HG03095 (cell line): ENCODE measurements at regions not wholly inside any gene's neighbourhood (a gene's known extent, or its start where the extent isn't known, plus 50 kb on each side); places are given as distances from the start of the nearest gene placed in this dataset.

ENCODE experiments used
- ATAC-seq: cut with Tn5 transposase; IDR thresholded peaks from one replicate; pipeline ENCODE4 v1.9.1; 2021; ENCODE audit warnings: moderate library complexity; ENCODE audit not compliant: unreplicated experiment

DNA sequence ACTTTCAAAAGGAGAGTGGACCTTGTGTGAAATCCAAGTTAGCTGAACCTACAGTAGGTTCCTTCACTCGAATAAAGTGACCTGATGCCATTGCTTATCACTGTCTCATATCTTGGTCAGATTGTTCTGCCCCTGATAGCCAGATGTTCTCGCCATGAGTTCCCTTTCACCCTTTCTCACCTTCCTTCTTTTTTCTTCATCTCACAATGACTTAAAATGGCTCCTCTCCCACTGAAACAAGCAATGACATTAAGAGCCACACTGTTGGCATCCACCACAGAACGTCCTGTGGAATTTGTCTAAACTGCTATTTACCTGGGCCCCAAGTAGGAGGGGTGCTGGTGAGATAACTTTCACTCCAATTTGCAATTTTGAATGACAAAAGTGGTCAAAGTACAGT, 227.6 kb upstream of the PPP1R2C start:
- ATAC-seq: no peak

DNA sequence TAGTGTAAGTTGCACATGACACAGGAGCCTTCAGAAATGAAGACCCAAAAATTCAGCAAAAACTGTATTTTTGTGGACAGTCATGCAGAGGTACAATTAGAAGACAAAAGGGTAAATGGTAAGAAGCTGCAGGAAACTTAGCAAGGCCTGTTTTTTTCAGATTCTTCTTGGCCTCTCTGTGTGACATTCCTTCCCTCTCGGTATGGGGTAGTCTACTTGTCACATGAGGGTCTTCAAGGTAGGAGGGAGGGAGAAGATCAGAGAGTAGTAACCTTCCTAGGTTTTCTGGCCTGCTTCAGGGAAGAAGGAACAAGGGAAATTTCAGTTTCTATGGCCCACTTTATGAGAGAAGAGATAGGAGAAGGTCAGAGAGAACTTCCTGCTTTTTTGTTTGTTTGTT, 230.4 kb upstream of the PPP1R2C start:
- ATAC-seq: no peak

DNA sequence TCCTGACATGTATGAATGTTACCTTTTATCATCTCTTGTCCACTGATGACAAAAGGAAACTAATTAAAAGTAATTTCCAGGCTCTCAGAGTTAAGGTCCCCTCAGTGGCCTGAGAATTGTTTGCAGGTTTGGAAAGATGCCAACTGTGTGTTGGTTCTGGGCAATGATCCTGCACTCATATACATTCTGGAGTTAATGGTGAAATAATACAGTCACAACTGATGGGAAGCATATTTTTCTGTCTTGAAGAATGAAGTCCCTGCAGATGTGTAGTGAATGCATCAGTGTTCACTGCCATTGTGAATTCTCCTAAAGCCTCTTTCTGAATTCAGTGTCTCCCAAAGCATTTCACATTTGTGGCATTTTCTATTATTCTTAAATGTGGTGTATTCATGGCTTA, 238.1 kb upstream of the PPP1R2C start:
- no peak for ATAC-seq

DNA sequence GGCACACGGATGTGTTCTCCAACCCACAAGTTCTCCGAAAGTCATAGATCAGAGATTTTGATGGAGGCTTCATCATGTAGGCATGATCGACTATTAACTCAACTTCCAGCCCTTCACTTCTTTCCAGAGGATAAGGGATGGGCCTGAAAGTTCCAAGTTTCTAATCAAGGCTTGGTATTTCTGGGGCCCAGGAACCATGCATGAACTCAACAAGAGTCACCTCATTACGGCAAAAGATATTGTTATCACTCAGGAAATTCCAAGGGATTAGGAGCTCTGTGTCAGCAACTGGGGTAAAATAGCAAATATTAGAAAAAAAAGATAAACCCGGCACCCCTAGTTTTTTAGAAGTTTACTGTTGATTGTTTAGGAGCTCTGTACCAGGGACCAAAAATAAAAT, 240.1 kb upstream of the PPP1R2C start:
- no peak for ATAC-seq

DNA sequence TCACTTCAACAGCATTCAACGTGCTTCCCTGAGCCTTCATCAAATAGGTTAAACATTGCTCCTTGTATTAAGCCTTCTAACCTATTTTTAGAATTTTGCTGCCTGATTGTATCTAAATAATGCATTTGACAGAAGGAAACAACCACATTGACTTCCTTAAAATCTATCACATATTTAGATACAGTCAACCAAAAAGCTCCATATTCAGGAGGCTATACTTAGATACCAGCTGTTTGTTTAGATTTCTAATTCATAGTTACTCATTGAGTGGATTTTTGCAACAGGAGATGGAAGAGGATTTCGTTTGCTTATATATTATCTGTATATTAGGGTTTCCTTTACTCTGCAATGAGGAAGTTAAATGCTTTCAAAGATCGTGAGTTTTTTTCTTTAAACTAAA, 241.1 kb upstream of the PPP1R2C start:
- ATAC-seq: no peak

DNA sequence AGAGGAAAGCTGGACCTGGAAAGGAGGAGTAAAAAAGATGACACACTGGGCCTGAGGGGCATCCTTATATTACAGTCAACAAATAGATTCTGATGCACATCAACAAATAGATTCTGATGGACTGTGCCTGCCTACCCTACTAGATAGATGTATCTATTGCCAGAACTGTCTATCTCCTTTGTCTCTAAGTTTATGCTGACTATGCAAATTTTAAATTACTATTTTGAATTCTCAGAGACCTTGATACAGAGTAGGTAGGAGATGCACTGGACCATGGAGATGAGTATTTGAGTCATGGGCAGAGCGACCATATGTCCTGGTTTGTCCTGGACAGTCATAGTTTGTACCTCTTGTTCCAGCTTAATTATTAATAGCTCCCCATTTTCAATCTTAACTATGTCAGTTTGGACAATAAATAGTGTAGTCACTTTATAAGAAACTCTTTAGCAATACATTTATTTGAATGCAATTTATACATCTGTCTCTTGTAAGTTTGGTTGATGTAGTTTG, 247.9 kb upstream of the PPP1R2C start:
- ATAC-seq: no peak

DNA sequence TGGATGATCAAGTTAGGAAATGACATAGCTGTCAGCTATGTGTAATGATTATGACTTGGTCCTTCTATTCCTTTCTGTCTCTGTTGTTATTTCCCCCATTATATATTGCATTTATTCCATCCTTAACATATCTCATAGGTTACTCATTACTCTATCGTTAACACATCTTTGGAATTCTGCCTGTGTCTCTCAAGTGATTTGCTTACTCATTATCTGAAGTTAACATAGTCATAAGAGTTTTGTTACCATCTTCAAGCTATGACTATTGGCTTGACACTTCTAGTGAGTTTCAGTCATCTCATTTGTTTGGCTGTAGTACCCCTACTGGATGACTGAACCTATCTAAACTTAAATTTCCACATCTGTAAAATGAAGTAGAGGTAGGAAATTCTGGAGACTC, 286.1 kb upstream of the PPP1R2C start:
- no peak for ATAC-seq

DNA sequence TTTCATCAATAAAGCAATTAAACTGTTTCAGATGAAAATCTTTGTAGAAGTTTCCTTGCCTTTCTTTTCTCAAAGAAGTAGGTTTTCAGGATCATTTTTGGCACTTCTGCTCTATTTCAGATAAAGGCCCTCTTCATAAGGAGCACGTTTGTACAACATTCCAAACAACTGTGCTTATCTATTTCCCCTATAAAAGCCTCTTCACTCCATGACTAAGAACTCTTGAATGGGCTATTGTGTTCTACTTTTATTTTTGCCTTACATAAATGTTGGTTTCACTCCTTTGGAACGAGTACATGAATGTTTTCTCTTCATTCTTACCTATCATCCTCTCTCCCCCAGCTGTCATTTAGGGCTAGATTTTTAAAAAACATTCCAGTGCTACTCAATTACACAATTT, 288.0 kb upstream of the PPP1R2C start:
- no peak for ATAC-seq

DNA sequence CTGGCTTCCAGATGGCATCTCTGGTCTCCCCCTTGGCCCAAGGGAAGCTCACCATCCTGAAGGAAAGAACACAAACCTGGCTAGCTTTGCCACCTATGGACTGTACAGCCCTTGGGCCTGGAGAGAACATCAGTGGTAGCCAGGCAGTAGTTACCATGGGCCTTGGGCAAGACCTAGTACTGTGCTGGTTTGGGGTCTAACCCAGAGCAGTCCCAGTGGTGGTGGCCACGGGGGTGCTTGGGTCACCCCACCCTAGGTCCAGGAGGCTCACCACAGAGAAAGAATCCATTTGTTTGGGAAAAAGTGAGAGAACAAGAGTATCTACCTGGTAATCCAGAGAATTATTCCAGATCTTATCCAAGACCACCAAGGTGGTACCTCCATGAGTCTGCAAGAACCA, 290.7 kb upstream of the PPP1R2C start:
- ATAC-seq: no peak

DNA sequence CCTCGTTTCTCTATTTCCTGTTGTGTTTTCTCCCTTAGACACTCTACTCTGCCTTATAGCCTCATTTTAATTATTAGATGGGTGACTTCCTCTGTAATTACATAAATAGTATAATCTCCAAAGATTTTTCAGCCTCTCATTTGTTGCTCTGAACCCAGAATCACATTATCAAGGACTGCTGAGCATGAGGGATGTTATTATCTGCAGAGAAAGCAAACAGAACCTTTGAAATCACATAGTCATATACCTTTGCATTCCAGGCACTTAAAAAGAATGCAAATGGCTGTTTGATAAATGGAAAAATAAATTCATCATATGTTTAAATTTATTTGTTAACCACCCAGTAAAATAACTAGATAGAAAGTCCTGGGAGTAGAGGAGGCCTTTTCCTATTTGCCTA, 305.1 kb upstream of the PPP1R2C start:
- ATAC-seq: no peak

DNA sequence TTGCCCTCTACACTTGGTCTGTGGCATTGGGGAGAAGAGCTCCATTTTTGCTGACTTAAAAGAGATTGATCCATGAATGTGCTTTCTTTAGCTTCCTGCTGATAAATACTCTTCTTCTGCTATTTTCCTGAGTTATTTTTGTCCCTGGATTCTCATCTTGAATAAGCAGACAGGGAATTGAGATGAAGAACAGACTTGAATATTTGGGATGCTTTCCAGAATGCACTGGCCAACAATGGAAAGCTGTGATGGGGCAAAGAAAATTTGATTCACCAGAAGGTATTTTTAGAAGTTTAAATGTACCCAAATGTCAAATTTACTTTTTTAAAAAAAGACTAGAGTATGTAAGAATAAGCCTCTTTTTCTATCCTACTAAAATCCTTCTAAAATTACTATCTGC, 309.9 kb upstream of the PPP1R2C start:
- no peak for ATAC-seq

DNA sequence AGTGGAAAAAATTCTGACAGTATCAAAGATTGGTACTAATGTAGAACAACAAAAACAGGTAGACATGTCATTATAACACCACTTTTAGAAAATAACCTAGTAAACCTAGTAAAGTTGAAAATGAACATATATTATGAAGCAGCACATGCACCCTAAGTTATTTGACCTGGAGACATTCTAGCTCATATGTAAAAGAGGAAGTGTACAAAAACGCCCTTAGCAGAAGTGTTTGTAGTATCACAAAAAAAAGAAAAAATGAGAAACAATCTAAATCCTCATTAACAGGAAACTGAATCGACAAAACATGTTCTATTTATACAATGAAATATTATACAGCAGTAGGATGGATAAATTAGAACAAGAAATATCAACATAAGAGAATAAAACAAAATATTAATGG, 318.9 kb upstream of the PPP1R2C start:
- no peak for ATAC-seq

DNA sequence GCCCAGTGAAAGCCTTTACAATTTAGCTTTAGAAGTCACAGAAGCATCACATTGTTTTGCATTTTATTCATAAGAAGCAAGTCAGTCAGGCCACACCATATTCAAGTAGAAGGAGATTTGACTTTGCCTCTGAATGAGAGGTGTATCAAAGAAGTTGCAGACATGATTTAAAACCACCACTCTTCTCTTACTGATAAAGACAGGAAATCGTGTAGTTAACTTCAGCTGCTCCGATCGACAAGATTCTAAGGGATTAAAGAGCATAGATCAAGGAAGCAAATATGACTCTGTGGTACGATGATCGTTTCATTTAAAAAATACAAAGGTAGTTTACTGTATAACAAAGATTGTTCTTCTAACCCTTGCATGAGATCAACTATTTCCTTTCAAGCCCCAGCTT, 328.0 kb upstream of the PPP1R2C start:
- no peak for ATAC-seq

DNA sequence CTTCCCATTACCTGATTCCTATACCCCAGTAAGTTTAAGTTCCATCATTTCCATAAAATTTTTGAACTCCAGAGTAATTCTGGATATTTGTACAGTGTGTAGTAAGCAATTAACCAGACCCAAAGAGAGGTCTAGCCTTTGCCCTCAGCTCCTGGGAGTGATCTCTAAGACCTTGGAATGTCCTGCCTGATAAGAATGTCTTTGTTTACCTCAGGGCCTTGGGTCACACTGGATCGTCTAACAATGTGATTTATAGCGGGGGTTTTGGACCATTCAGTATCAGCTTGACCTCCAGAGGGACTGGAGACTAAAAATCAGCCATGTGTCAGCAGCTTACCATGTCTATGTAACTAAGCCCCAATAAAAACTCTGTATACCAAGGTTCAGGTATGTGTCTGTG, 330.9 kb upstream of the PPP1R2C start:
- no peak for ATAC-seq

DNA sequence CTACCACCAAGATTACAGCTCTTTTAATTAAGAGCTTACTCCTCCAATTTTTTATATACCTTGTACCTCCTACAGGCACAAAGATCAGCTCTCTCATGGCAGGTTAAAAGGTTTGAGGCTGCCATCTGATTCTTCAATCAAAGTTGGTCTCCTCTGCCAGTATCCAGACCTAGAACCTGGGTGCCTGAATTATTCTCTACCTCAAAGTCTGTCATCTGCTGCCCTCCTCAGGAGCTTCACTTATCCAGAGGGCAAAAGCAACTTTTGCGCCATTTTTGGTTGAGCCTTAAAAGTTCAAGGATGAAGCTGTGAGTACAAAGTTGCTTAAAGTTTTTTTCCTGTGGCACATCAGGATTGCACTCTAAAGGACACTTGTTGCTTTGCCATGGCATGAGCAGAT, 343.7 kb upstream of the PPP1R2C start:
- no peak for ATAC-seq

DNA sequence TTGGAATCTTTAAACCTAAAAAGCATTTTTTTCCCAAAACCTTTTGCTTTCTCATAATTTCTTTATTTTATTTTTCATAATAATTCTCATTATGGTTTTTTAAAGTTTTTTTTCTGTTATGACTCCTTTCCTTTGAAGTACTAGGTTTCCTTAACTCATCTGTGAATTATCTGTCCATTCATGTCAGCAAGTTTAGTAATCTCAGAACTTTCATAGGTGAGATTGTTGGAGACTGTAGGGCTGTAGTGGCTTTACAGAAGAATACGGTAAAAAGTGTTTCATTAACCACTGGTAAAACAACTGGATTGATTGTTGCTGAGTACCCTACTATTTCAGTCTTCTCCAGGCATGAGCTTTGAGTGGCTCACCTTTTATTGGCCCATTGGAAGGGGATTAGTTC, 361.7 kb upstream of the PPP1R2C start:
- ATAC-seq: no peak

DNA sequence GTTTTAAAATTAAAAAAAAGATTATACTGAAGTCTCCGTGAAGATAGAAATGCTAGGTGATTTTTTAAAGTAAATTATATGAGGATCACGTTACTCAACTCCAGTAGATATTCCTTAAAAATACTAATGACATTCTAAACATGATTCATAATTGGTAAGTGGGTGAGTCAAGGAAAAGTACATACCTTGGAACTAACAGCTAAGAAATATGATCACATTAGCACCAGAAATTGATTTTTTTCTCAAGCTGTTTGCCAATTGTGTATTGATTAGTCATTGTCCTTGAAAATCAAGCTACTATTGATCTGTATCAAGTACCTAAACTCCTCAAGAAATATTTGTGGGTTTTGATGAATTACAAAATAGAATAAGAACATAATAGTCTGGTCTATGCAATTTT, 362.6 kb upstream of the PPP1R2C start:
- ATAC-seq: no peak

DNA sequence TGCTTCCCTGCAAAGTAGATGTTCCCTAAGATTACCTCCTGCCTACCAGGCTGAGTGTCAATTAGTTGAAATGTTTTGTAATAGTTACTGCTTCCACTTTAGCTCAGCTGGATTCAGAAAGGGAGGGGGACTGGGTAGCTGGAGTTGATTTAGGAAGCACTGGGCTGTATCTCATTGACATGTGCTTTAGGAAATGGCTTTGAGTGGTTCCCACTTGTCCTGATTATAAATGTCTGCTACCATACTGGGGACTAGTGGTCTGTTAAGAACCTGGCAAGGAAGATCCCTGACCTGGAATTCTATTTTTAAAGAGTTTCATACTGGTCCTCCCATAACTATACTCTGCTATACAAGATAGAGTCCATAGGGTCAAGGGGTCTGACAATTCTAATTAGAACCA, 363.9 kb upstream of the PPP1R2C start:
- ATAC-seq: no peak

DNA sequence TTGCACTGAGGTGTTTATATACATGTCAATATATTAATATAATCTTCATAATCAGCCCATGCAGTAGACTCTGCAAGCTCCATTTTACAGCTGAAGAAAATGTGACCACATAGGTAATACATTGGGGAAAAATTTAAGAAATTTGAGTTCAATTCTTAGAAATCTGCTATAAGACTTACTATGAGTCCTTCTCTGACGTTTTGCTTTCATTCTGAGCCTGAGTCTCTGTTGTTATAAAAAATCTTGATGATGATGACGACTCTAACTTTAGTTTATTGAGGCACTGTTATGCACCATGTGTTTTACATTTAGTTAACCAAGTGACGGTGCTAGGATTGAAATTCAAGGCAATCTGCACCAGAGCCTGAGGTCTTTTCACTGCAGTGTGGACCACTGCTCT, 370.3 kb upstream of the PPP1R2C start:
- no peak for ATAC-seq

DNA sequence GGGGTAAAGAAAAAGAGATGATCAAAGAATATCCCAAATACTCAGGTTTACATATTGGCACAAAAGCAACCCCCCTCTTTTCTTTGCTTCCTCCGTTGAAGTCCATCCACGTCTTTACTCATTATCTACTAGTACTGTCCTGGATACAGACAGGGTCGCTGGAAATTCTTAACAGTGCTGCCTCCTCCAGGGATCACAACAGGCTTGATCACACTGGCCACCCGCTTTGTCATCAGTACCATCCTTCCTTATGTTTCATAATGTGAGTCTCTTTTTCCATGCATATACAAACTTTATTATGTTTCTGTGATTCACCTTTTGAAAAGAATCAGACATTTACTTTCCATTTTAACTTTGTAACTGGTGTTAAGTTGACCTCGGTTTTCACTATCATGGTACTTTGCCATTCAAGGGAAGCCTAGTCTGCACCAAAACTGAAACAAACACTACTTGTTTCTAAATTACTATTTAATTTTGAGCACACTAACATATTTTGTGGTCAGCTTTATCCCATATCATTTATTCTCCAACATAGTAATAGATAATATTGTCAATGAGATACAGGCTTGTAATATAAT, 387.5 kb upstream of the PPP1R2C start:
- no peak for ATAC-seq

DNA sequence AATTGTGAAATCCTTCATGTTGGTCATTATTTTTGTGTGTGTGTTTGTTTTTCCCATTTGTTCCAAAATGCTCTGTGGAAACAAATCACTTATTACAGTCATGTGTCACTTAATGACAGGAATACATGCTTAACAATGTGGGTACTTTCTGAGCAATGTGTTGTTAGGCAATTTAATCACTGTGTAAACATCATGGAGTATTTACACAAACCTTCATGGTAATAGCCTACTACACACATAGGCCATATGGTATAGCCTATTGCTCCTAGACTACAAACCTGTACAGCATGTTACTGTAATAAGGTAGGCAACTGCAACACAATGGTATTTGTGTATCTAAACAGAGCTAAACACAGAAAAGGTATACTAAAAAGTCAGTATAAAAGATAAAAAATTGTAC, 388.9 kb upstream of the PPP1R2C start:
- no peak for ATAC-seq

DNA sequence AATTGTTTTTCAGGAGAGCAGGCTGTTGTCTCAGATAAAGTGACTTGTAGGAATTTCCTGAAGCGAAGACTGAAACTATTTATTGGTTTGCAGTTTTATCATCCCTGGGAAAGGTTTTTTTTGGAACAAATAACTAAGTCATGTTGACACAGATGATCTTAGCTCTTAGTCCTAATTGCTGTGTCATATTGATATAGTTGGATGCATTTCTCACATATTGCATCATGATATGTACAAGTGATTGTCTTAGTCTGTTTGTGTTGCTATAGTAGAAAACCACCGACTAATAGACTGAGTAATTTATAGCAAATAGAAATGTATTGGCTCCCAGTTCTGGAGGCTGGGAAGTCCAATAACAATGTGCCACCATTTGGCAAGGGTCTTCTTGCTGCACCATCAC, 397.5 kb upstream of the PPP1R2C start:
- ATAC-seq: no peak

DNA sequence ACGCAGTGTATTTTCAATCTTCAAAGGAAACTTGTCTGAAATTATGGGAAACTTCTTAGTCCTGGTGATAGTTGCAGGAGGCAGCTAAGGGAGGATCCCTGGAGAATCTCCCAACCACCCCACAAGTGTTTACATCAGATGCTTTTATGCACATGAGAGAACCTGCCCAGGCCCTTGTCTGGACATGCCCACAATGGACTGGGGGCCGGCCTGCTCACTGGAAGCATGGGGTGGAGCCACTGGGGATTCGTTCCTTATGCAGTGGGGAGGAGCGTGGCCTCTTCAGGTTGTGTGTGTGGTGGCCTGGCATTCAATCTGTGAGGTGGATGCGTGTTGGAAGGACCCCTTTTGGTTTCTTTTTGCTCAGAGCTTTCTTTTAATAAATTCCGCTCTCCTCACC, 398.7 kb upstream of the PPP1R2C start:
- ATAC-seq: no peak

DNA sequence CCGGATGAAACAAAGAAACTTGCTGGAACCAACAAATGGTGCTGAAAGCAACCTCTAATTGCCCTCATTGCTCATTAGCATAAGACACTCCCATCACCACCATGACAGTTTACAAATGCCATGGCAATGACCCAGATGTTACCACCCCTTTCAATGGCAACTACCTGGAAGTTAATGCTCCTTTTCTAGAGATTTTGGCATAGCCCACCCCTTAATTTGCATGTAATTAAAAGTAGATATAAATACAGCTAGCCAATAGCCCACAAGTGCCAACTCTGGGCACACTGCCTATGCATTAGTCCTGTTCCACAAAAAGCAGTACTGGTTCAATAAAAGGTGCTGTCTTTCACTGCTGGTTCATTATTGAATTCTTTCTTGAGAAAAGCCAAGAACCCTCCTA, 410.3 kb upstream of the PPP1R2C start:
- no peak for ATAC-seq
